ENCODE measurements at regions not wholly inside any gene's neighbourhood (a gene's known extent, or its start where the extent isn't known, plus 50 kb on each side); places are given as distances from the start of the nearest gene placed in this dataset.

- no peak overlapping the region for H3K27ac ChIP-seq
These were observed 187.1 kb downstream of the KITLG start for GRCh38 chr12:88393017-88393767.

GRCh38 chr12:88398031-88398430 lies 182.2 kb downstream of the KITLG start:
- Histone ChIP-seq H3K27ac (no peak overlapping the region), H3K4me3 (no peak overlapping the region), H3K9me3 (replicated peaks in 1 of 11) (no peaks in the 10 kb centered on the region), H3K4me1 (peaks cover 0 to 4% (median 0%) of the 10 kb centered on the region in 10 experiments; a peak in 2 of 20 replicates), H3K4me2 (no peak overlapping the region), H3K36me3 (no peaks in the 10 kb centered on the region), H3K9ac (no peak overlapping the region), H4K20me1 (no peaks in the 10 kb centered on the region), H3K27me3 (no peaks in the 10 kb centered on the region)
- no peak for TF ChIP-seq Cebpa-rat (IDR thresholded peaks at IDR 0.05)

More at GRCh38 chr12:88393017-88393767, 187.1 kb downstream of the KITLG start:
- Histone ChIP-seq H4K20me1 (no peaks in the 10 kb centered on the region), H3K9me3 (replicated peaks in 1 of 11) (no peaks in the 10 kb centered on the region), H3K36me3 (no peaks in the 10 kb centered on the region), H3K4me1 (peaks cover 0 to 18% (median 10%) of the 10 kb centered on the region in 10 experiments; a peak in 12 of 20 replicates), H3K9ac (no peak overlapping the region), H3K4me3 (no peak overlapping the region), H3K4me2 (no peak overlapping the region), H3K27me3 (no peaks in the 10 kb centered on the region)
- no peak for TF ChIP-seq Cebpa-rat (IDR thresholded peaks at IDR 0.05)

- Histone ChIP-seq H3K4me3 (no peak overlapping the region), H3K4me2 (no peak overlapping the region)
These were observed 180.5 kb downstream of the KITLG start for GRCh38 chr12:88399811-88400210.

GRCh38 chr12:88400302-88400701 lies 180.0 kb downstream of the KITLG start:
- H3K4me1 ChIP-seq, result peaks cover 0 to 4% (median 0%) of the 10 kb centered on the region in 10 experiments; a peak in 2 of 20 replicates
- no peak overlapping the region for H3K4me2 ChIP-seq
- H3K4me3 ChIP-seq, result no peak overlapping the region
- no peaks in the 10 kb centered on the region for H3K27me3 ChIP-seq
- no peak overlapping the region for H3K9ac ChIP-seq
- no peak for TF ChIP-seq Cebpa-rat (IDR thresholded peaks at IDR 0.05)
- H3K9me3 ChIP-seq (replicated peaks in 1 of 11), result no peaks in the 10 kb centered on the region
- no peaks in the 10 kb centered on the region for H4K20me1 ChIP-seq
- H3K27ac ChIP-seq, result no peak overlapping the region
- H3K36me3 ChIP-seq, result no peaks in the 10 kb centered on the region

More at GRCh38 chr12:88399811-88400210, 180.5 kb downstream of the KITLG start:
- no peak overlapping the region for H3K27ac ChIP-seq
- no peaks in the 10 kb centered on the region for H3K9me3 ChIP-seq (replicated peaks in 1 of 11)
- no peak overlapping the region for H3K9ac ChIP-seq
- H3K36me3 ChIP-seq, result no peaks in the 10 kb centered on the region
- H4K20me1 ChIP-seq, result no peaks in the 10 kb centered on the region
- peaks cover 0 to 4% (median 0%) of the 10 kb centered on the region in 10 experiments; a peak in 2 of 20 replicates for H3K4me1 ChIP-seq
- TF ChIP-seq Cebpa-rat (IDR thresholded peaks at IDR 0.05), result no peak
- H3K27me3 ChIP-seq, result no peaks in the 10 kb centered on the region

GRCh38 chr12:88401155-88401554 lies 179.1 kb downstream of the KITLG start:
- no peak for TF ChIP-seq Cebpa-rat (IDR thresholded peaks at IDR 0.05)
- peaks cover 0 to 4% (median 0%) of the 10 kb centered on the region in 10 experiments; a peak in 2 of 20 replicates for H3K4me1 ChIP-seq
- no peak overlapping the region for H3K27ac ChIP-seq
- peak overlapping the region in 1 of 11 experiments; percentile 20; a peak in 1 of 22 replicates for H3K4me2 ChIP-seq
- H3K27me3 ChIP-seq, result no peaks in the 10 kb centered on the region
- H3K36me3 ChIP-seq, result no peaks in the 10 kb centered on the region
- no peak overlapping the region for H3K4me3 ChIP-seq
- no peaks in the 10 kb centered on the region for H4K20me1 ChIP-seq
- no peak overlapping the region for H3K9ac ChIP-seq
- no peaks in the 10 kb centered on the region for H3K9me3 ChIP-seq (replicated peaks in 1 of 11)

- Histone ChIP-seq H3K4me2 (no peak overlapping the region), H3K9ac (no peak overlapping the region), H3K36me3 (no peaks in the 10 kb centered on the region), H3K27me3 (no peaks in the 10 kb centered on the region), H3K9me3 (replicated peaks in 1 of 11) (no peaks in the 10 kb centered on the region), H4K20me1 (no peaks in the 10 kb centered on the region), H3K4me1 (no peaks in the 10 kb centered on the region), H3K4me3 (no peak overlapping the region), H3K27ac (no peak overlapping the region)
- TF ChIP-seq Cebpa-rat (IDR thresholded peaks at IDR 0.05), result no peak
These were observed 173.4 kb downstream of the KITLG start for GRCh38 chr12:88406905-88407304.

GRCh38 chr12:88408823-88409222 lies 171.4 kb downstream of the KITLG start:
- H3K27me3 ChIP-seq, result no peaks in the 10 kb centered on the region
- TF ChIP-seq Cebpa-rat (IDR thresholded peaks at IDR 0.05), result no peak

GRCh38 chr12:88409257-88409656 lies 171.0 kb downstream of the KITLG start:
- peaks cover 0 to 2% (median 0%) of the 10 kb centered on the region in 10 experiments; a peak in 1 of 20 replicates for H3K4me1 ChIP-seq
- no peaks in the 10 kb centered on the region for H4K20me1 ChIP-seq
- no peak overlapping the region for H3K27ac ChIP-seq
- H3K4me2 ChIP-seq, result no peak overlapping the region
- H3K4me3 ChIP-seq, result no peak overlapping the region
- no peaks in the 10 kb centered on the region for H3K36me3 ChIP-seq
- no peak overlapping the region for H3K9ac ChIP-seq
- H3K9me3 ChIP-seq (replicated peaks in 1 of 11), result no peaks in the 10 kb centered on the region
- TF ChIP-seq Cebpa-rat (IDR thresholded peaks at IDR 0.05), result no peak
- H3K27me3 ChIP-seq, result no peaks in the 10 kb centered on the region

More at GRCh38 chr12:88408823-88409222, 171.4 kb downstream of the KITLG start:
- Histone ChIP-seq H3K27ac (no peak overlapping the region), H3K4me2 (no peak overlapping the region), H3K9ac (no peak overlapping the region), H3K9me3 (replicated peaks in 1 of 11) (no peaks in the 10 kb centered on the region), H4K20me1 (no peaks in the 10 kb centered on the region), H3K4me3 (no peak overlapping the region), H3K4me1 (no peaks in the 10 kb centered on the region), H3K36me3 (no peaks in the 10 kb centered on the region)

- Histone ChIP-seq H4K20me1 (no peaks in the 10 kb centered on the region), H3K4me1 (peaks cover 0 to 5% (median 0%) of the 10 kb centered on the region in 10 experiments; a peak in 2 of 20 replicates), H3K27ac (no peak overlapping the region), H3K36me3 (no peaks in the 10 kb centered on the region), H3K4me2 (no peak overlapping the region), H3K9ac (no peak overlapping the region), H3K27me3 (no peaks in the 10 kb centered on the region), H3K4me3 (no peak overlapping the region), H3K9me3 (replicated peaks in 1 of 11) (no peaks in the 10 kb centered on the region)
- TF ChIP-seq Cebpa-rat (IDR thresholded peaks at IDR 0.05), result no peak
These were observed 168.6 kb downstream of the KITLG start for GRCh38 chr12:88411689-88412088.

GRCh38 chr12:88413646-88414045 lies 166.6 kb downstream of the KITLG start:
- no peak overlapping the region for H3K4me2 ChIP-seq
- H3K27me3 ChIP-seq, result no peaks in the 10 kb centered on the region

More at GRCh38 chr12:88413646-88414045, 166.6 kb downstream of the KITLG start:
- no peak overlapping the region for H3K4me3 ChIP-seq
- TF ChIP-seq Cebpa-rat (IDR thresholded peaks at IDR 0.05), result no peak
- H3K36me3 ChIP-seq, result no peaks in the 10 kb centered on the region
- H3K4me1 ChIP-seq, result peaks cover 0 to 5% (median 0%) of the 10 kb centered on the region in 10 experiments; a peak in 2 of 20 replicates
- H3K9me3 ChIP-seq (replicated peaks in 1 of 11), result no peaks in the 10 kb centered on the region
- H3K9ac ChIP-seq, result no peak overlapping the region
- H4K20me1 ChIP-seq, result no peaks in the 10 kb centered on the region
- no peak overlapping the region for H3K27ac ChIP-seq

Data from BLaER1 treated with 17β-estradiol and CSF1 and Interleukin-3, amounts not matched to agents 10 nM and 100 nM (cell line).